G401.6 (cell line): ENCODE measurements at regions not wholly inside any gene's neighbourhood (a gene's known extent, or its start where the extent isn't known, plus 50 kb on each side); places are given as distances from the start of the nearest gene placed in this dataset.

Experiments
- FAIRE-seq: peaks from 2 replicates; lab custom pipeline; 2012; peaks lifted over from hg19 to GRCh38; lab: Jason Lieb, UNC

DNA sequence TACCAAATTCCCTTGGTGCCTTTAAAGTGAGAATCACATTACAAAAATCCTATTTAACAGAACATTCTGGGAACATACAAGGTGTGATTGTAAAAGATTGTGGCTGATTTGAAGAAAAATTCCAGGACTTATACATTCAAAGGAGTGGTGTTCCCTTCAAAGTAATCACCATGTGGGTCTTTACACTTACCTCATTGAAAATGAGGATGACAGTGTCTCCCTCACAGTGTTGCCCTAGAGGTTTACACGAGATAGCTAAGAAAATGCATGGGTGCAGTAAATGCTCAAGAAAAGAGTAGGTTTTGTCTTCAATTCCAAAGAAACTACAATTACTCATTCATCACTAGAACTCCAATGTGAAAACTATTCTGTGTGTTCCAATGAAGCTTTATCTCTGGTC lies 331.5 kb downstream of the SLC4A3 start:
- FAIRE-seq: no peak

DNA sequence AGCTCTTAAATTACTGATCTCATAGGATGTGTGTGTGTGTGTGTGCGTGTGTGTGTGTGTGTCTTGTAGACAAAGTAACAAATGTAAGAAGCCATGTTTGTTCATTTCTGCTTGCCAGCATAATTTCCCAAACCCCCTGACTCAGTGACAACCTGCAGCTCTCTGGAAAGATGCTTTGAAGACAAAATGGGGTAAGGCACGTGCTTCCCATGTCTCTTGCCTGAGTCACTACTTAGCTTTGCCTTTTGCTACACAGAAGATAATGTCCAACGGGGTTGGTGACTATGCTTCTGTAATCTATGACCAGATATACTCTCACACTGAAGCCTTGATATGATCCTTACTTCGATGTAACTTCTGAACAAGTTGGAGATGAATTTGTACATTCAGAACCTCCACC lies 332.0 kb downstream of the SLC4A3 start:
- FAIRE-seq: no peak

DNA sequence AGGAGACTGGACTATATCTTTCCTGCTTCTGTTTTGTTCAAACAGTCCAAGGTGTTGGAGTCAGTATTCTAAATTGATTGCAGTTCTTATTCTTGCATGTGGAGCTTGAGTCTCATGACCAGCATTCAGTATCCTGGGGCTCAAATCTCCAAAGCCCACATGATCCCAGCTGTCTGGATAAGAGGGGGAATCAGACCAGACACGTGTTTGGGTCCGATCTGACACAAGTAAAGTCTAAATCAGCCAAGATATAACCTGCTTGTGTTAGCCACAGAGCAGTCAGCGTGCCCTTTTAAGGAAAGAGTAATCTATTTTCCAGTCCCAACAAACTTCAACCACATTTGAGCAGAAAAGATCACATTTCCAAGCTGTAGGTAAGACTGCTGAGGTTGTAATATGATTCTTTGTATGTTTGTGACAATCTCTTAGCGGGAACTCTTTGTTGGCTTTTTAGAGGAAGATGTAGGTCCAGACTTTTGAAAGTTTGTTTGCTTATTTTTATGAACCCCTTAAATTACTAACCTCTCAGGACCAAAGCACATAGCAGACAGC lies 334.6 kb downstream of the SLC4A3 start:
- no peak for FAIRE-seq

DNA sequence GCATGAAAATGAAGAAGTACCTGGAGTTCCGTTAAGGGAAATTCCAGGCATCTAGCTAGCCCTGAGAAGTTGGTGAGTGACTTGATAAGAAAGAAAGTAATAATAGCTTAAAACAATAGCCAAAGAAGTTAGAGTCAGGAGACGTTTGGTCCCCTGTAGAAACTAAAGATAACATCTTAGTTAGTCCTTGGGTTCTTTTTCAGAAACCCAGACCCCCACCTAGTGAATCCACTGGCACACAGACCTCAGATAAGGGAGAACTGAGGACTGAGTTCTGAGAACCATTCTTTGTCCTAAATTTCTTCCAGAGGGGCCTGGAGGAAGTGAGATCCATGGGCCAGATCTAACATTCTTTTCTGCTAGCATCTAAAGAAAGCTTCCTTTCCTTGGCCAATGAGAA lies 335.4 kb downstream of the SLC4A3 start:
- no peak for FAIRE-seq

DNA sequence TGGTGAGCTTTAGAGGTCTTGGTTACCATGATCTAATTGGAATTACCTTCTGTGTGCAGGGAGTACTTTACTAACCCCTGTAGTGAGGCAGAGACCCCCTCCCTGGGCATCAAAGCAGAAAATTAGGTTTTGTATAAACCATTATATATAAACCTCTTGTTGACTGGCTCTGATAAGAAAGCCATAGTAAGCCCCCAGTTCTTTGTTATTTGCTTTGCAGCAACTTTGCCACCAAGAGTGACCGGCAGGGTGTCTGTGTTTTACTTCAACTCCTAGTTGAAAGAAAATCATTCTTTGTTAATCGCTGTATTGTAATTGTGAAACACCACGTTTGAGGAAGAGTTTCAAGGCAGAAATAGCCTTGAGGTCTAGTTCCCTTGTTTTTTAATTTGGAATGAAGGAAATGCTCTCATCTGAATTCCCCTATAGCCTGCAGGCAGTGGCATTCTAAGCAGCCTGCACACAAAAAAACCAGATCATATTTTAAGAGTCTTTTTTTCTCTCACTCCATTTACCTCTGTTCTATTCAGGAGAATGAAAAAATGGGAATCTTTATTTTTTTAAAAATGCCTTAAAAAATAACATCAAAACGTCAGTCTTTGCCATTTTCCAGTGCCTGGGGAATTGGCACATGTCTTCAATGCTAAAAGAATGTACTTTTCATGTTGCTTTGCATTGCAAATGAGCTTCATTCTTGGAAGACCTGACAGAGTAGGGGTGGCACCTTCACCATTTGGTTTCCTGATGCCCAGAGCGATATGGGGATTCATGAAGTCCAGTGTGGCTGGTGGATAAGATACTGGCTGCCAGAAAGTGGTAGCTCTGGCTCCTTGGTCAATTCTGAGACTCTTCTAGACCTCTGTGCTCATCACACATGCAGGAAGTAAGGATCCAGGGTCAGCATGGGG lies 338.1 kb downstream of the SLC4A3 start:
- no peak for FAIRE-seq

DNA sequence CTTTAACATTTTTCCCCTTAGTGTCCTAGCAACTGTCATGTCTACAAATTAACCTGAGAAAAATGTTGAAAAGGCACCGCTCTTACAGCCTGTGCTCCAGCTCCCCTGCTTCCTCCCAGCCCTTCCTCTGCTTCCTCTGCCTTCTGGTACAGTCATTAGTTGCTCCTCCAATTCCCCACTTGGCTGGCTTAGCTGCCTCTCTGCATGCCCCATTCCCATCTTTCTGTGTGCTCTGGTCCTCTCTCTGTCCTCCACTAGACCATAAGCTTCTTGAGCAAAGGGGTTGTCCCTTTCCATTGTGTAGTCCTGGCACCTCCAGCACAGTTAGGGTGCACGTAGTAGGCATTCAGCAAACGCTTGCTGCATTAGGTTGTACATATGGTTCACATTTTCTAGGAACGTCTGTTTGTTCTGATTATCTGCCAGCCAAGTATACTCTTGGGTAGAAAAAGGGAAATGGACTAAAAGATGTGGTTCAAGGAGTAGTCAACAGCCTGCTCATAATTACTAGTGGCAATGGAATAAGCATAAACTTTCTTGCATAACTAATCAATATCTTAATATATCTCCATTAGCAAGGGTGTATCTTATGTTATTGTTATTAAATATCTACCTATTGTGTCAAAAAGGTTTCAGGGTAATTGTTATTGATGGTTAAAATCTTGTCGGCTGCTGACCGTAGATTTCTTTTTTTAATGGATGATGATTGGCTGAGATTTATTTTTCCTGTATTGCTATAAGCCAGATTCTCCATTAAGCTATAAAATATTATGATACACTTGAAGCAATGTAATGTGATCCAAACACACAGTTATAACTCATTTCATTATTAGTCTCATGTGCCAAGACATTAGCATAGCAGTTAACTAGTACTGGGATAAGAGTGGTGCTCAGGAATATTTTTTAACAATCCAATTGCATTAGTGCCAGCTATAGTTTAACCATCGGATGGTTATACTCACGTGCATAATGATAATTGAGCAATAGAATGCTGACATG lies 340.1 kb downstream of the SLC4A3 start:
- FAIRE-seq: no peak

DNA sequence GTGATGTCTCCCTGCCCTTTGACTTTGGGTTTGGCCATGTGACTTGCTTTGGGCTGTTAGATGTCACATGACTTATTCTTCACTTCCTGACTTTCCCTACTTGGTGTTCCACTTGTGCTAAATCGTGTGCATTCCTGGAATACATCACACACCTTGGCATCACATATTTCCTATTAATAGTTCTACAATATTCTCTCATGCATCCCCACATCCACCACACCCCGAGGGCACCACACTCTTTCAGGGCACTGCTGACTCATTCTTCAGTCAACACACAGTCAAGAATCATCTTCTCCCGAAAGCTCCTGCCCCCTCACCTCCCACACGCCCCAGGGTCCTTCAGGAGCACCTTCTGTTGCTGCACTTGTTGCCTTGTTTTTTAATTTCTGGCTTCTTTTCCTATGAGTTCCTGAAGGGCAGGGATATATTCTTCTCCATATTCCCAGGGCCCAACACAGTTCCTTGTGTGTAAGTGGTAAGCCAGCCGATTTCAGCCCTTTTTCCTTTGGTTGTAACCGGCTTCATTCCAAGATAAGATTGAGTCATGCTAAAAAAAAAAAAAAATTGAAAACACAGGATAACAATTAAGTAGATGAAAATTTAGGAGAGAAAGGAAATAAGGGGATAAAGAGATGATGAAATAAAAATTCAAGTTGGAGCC lies 341.4 kb downstream of the SLC4A3 start:
- no peak for FAIRE-seq

DNA sequence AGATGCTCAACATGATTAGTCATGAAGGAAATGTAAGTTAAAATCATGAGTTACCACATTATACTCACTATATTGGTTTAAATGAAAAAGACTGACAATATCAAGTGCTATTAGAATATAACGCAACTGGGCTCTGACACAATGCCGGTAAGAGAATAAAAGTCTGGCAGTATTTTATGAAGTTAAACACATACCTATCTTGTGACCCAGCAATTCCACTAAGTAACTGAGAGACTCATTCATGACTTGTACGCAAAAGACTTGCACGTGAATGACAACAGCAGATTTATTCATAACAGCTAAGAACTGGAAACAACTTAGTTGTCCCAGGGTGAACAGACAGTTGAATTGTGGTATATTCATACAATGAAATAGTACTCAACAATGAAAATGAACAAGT lies 342.1 kb downstream of the SLC4A3 start:
- no peak for FAIRE-seq

DNA sequence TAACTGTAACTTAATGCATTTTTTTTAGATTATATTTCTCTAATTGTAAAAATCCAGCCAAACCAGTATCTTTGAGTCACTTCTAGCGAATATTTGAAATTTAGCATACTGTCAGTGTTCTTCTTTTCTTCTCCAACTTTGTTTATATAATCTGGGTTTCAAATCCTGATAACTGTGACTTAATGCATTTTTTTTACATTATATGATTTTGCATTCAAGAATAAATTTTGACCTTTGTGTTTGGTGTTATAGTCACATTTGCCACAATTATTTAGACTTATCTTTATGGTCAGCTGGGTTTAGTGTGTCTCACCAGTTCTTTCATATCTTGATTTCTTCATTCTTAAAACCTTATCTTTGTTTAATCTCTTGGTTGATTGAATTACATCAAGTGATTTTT lies 345.7 kb downstream of the SLC4A3 start:
- no peak for FAIRE-seq

DNA sequence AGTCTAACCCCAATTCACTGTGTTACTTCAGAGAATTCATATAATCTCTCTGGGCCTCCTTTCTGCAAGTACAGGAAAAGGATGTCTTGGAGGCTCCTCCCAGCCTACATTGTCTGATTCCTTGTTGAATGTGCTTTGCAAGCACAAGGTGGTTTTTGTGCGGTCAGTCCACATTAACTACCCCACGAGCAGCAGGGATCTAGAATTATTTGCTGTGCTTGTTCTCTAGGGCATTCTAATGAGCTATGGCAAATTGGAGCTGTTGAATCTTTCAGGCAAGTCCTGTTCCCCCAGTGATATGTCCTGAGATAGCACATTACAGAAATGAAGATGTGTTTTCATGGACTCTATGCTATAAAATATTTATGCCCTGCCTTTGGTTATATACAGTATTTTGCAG lies 349.4 kb downstream of the SLC4A3 start:
- FAIRE-seq: no peak

DNA sequence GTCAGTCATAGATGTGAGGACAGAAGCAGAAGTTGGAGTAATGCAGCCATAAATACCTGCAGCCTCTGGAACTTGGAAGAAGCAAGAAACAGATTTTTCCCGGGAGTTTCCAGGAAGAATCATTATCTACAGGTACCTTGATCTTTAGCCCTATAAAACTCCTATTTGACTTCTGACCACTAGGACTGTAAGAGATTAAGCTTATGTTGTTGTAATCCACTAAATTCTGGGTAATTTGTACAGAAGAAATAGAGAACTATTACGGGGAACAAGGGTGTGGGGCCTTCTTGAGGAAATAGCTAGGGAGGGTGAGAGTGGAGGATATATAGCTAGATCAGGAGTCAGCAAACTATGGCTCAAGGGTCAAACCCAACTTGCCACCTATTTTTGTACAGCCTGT lies 353.2 kb downstream of the SLC4A3 start:
- FAIRE-seq: no peak

DNA sequence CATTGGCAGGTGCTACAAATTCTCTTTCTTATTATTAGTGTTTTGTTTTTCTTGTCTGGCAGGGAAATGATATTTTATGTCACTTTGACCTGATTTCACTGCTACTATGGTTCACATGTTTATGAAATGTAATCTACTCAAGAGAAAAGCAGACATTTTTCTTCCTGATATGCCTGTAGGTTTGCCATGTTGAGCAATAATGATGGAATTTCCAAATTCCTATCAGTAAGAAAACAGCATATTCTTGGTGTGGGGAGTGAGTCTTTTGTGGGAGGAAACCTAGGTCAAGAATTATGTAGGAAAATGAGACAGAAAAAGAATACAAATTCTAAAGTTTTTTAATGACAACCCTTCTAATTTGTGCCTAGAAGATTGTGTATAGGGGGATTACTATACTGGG lies 356.4 kb downstream of the SLC4A3 start:
- no peak for FAIRE-seq

DNA sequence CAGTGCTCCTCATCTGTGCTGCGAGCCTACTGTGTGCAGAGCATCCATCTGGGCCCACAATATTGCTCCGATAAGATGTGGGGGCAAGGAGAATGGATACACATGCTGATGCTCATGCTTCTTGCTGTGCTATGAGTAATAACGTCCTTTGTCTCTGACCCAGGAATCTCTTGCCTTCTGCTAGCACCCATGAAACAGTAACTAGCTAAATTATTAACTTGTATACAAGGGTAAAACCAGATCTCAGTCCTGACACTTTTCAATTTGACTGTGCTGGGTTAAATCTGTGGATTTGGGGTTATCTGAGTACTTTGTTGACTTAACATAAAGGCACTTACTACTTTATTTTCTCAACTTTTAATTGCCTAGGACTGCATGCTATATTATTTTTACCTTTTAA lies 357.6 kb downstream of the SLC4A3 start:
- no peak for FAIRE-seq

DNA sequence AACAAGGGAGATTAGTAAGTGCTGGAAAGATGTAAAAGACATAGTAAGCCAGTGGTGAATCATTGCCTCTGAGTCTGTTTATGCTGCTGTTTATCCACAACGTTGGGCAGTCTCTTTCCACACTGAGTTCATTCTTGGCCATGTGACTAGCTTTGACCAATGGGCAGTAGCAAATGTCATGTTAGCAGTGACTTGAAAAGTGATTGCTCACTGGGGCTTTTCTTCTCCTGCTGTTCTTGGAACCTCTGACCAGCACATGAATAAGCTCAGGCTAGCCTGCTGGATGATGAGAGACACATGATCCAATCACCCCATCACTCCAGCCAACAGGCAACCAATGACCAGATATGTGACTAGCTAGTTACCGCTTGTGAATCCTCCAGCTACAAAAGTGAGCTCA lies 360.4 kb downstream of the SLC4A3 start:
- FAIRE-seq: no peak

DNA sequence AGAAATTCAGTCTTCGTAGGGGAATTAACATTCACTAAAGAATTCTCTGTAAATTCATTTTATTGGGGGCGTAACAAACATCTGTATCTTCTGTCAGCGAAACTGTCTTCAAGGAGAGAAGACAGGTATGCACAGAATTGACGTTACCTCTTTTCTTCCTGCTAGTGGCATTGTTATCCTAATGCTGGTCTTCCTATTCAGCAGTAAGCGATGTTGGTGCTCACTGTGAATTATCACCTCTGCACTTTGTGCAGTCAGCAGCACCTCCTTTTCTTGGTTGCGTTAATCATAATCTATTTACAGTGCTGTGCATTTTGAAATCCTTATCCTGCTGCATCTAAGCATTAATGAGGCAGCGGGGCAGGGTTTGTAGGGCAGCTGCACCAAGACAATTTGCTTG lies 362.3 kb downstream of the SLC4A3 start:
- no peak for FAIRE-seq

DNA sequence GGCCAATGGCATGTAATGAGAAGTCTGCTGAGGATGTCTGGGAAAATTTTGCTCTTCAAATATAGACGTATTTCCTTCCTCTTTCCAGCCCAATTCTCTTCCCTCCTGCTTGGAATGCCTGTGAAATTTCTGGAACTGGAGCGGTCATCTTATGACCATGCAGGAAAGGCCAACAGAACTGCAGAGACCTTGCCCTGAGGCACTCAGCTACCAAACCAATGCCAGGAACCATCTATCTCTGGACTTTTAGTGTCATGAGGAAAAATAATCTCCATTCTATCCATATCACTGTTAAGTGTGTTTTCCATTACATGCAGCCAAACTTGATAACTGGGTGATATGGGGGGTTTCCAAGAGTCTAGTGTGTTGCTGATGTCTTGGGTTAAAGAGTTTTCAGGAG lies 363.7 kb downstream of the SLC4A3 start:
- FAIRE-seq: no peak

DNA sequence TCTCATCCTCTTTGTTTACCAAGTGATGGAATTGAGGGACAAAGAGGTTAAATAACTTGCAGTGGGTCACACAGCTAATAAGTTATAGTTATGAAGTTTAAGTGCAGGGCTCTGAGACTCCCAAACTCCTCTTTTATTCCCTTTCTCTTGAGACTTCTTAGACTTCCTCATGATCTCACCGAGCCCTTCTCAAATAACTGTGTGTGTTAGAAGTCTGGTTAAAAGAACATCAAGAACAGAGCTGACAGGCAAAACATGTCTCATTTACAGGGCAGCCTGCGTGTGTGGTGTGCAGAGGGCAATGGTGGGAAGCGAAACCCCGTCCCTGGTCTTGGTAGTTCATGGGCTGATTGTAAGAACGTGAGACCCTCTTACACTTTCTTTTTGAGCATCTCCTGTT lies 368.0 kb downstream of the SLC4A3 start:
- no peak for FAIRE-seq

DNA sequence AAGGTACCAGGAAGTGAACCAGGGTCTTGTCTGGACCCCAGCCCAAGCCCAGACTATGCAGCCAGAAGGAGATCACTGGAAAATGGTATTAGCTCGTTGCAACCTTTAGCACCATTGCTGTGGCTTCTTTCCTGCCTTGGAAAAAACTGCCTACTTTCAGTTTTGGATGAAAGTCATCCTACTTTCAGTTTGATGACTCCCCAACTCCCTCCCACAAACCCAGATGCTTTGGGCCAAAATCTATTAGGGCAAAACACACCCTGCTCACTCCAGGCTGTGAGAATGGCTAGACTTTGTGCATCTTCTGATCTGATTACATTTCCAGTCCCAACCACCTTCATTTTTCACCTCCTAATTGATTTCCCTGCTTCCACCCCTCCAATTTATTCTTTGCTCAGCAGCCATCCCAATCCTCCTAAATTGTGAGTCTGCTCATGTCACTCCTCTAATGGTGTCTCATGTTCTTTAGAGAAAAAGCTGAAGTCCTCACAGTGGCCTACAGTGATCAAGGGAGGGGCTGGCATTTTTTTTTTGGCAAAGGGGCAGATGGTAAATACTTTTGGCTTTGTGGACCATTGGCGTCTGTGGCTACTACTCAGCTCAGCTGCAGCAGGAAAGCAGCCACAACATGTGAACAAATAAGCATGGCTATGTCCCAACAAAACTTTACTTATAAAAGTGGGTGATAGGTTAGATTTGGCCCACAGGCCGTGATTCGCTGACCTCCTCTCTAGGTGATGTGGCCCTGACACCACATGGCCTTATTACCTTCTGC lies 368.7 kb downstream of the SLC4A3 start:
- no peak for FAIRE-seq

DNA sequence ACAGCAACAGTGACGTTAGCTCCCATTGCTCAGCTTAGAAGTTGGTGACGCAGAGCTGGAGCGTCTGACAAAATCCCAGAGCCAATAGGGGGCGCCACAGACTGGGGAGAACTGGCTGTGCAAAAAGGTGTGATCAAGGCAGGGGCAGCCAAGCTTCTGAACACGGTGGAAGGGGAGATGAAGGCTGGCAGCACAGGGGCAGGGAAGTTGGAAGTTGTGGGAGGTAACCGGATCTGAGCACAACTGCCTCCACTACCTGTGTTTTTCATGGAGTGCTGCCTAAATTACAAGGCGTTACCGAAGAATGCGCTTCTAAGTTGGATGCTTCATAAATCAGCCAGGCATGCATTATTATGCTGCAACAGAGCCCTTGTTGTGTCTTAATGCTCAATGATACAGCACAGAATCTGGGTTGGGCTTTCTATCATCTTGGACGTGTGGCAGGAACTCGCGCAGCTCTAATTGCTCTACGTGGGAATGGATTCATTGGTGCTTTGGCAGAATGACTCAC lies 370.0 kb downstream of the SLC4A3 start:
- no peak for FAIRE-seq

DNA sequence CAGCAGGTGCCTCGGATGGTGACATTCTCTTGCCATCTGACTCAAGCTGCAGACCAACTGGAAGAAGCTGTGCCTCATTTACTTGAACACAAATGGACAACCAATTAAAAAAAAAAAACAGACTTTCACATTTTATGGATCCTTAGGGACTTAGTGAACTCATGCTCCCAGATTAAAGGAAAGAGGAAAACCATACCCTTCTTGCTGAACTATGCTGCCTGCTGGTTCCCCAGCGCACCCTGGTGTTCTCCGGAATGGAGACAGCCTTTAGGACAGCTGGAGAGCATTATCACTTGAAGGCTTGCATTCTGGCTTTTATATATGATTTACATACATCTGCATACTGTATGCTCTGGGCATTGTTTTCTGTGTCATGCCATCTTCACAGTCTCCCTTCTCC lies 370.7 kb downstream of the SLC4A3 start:
- no peak for FAIRE-seq

DNA sequence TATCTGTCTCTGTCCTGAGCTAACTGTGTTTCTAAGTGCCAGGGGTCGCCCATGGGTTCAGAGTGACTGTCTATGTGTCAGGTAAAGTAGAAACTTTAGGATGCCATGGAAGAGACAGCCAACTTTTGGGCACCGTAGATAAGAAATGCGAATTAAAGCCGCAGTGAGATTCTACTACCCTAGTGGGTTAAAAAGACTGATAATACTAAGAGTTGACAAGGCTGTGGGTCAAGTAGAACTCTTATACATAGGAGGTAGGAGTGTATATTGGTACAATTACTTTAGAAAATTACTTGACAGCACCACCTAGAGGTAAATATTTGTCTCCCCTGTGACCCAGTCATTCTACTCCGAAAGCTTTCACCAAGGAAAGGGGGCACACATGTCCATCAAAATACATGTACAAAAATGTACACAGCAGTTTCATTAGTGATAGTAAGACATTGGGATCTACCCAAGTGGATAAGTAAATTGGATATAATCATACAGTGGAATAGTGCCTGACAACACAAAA lies 371.3 kb downstream of the SLC4A3 start:
- no peak for FAIRE-seq
